ENCODE measurements at regions not wholly inside any gene's neighbourhood (a gene's known extent, or its start where the extent isn't known, plus 50 kb on each side); places are given as distances from the start of the nearest gene placed in this dataset.
"Not testable (repeated sequence)": the region's sequence is repeated elsewhere in the genome, so short reads cannot be mapped to it uniquely, and the experiment has no call there.

DNA sequence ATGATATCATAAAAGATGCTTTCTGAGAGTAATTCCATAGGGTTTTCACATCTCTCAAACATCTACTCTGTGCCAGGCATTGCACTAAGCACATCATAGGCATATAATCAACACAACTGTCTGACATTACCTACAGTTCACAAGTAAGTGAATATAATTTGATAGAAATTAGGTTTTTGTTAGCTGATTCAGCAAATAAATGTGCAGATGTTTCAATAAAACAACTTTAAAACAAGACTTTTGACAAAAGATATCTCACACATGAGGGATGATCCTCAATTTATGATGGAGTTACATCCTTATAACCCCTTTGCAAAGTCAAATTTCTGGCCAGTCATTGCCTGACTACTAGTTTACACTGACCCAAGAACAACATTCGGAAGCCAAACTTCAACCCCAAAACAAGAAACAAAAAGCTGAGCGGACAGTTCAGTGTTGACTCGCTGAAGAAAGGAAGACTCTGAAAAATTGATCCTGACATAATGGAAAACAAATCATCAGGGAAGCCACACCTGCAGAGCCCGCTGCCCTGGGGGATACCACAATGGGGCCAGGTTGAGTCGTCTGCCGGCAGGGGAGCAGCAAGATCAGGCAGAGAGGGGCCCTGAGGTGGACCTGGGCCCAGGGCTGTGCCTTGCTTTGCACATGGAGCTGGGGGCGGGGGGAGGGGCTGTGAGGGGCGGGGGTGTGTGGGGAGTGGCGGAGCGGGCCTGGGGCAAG is 739.2 kb upstream of the GJE1 start:
- Histone ChIP-seq H3K9me3 (ENCODE audit: low read length) (no peaks in the 10 kb centered on the region), H3F3A (ENCODE audit: insufficient read depth, low read length, poor library complexity, severe bottlenecking) (no peaks in the 10 kb centered on the region), H3K27me3 (ENCODE audit: insufficient read depth, low read depth, low read length) (no peaks in the 10 kb centered on the region), H3K36me3 (ENCODE audit: insufficient read depth, low read length) (no peaks in the 10 kb centered on the region), H2AFZ (ENCODE audit: low read depth, low read length) (no peak overlapping the region), H3K4me3 (ENCODE audit: low read length) (no peak overlapping the region), H3K4me2 (ENCODE audit: low read length) (no peak overlapping the region), H3K27ac (ENCODE audit: low read length) (no peak overlapping the region), H3K9me2 (ENCODE audit: insufficient read depth, low read length) (no peaks in the 10 kb centered on the region), H3K79me2 (replicated peaks; ENCODE audit: insufficient read depth, low read length) (no peaks in the 10 kb centered on the region), H4K20me1 (ENCODE audit: insufficient read depth) (no peaks in the 10 kb centered on the region), H3K9ac (ENCODE audit: low read length) (no peak overlapping the region)
- TF ChIP-seq POLR2AphosphoS5 (IDR thresholded peaks at IDR 0.05), result no peak
- TF ChIP-seq MXI1 (conservative IDR thresholded peaks at IDR 0.05; ENCODE audit: poor library complexity, severe bottlenecking), result no peak
- TF ChIP-seq, protein P1, sequence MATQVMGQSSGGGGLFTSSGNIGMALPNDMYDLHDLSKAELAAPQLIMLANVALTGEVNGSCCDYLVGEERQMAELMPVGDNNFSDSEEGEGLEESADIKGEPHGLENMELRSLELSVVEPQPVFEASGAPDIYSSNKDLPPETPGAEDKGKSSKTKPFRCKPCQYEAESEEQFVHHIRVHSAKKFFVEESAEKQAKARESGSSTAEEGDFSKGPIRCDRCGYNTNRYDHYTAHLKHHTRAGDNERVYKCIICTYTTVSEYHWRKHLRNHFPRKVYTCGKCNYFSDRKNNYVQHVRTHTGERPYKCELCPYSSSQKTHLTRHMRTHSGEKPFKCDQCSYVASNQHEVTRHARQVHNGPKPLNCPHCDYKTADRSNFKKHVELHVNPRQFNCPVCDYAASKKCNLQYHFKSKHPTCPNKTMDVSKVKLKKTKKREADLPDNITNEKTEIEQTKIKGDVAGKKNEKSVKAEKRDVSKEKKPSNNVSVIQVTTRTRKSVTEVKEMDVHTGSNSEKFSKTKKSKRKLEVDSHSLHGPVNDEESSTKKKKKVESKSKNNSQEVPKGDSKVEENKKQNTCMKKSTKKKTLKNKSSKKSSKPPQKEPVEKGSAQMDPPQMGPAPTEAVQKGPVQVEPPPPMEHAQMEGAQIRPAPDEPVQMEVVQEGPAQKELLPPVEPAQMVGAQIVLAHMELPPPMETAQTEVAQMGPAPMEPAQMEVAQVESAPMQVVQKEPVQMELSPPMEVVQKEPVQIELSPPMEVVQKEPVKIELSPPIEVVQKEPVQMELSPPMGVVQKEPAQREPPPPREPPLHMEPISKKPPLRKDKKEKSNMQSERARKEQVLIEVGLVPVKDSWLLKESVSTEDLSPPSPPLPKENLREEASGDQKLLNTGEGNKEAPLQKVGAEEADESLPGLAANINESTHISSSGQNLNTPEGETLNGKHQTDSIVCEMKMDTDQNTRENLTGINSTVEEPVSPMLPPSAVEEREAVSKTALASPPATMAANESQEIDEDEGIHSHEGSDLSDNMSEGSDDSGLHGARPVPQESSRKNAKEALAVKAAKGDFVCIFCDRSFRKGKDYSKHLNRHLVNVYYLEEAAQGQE (IDR thresholded peaks at IDR 0.05; ENCODE audit: borderline replicate concordance), result no peak
- no peak for TF ChIP-seq EP300 (conservative IDR thresholded peaks at IDR 0.05; ENCODE audit: poor library complexity, severe bottlenecking)
- TF ChIP-seq, protein P2, sequence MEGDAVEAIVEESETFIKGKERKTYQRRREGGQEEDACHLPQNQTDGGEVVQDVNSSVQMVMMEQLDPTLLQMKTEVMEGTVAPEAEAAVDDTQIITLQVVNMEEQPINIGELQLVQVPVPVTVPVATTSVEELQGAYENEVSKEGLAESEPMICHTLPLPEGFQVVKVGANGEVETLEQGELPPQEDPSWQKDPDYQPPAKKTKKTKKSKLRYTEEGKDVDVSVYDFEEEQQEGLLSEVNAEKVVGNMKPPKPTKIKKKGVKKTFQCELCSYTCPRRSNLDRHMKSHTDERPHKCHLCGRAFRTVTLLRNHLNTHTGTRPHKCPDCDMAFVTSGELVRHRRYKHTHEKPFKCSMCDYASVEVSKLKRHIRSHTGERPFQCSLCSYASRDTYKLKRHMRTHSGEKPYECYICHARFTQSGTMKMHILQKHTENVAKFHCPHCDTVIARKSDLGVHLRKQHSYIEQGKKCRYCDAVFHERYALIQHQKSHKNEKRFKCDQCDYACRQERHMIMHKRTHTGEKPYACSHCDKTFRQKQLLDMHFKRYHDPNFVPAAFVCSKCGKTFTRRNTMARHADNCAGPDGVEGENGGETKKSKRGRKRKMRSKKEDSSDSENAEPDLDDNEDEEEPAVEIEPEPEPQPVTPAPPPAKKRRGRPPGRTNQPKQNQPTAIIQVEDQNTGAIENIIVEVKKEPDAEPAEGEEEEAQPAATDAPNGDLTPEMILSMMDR (IDR thresholded peaks at IDR 0.05; ENCODE audit: poor library complexity, severe bottlenecking), result no peak
- no peak for TF ChIP-seq EZH2 (IDR thresholded peaks at IDR 0.05; ENCODE audit: borderline replicate concordance, insufficient read depth, low read length, poor library complexity, severe bottlenecking)

DNA sequence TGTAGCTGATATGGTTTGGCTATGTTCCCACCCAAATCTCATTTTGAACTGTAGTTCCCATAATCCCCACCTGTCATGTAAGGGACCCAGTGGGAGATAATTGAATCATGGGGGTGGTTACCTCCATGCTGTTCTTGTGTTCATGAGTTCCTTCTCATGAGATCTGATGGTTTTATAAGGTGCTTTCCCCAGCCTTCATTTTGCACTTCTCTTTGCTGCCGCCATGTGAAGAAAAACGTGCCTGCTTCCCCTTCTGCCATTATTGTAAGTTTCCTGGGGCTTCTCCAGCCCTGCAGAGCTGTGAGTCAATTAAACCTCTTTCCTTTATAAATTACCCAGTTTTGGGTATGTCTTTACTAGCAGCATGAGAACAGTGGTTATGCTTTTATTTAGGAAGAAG is 741.6 kb upstream of the GJE1 start:
- not testable (repeated sequence) for H3K9ac ChIP-seq (ENCODE audit: low read length); H3K27ac ChIP-seq (ENCODE audit: low read length); H3K36me3 ChIP-seq (ENCODE audit: insufficient read depth, low read length); H4K20me1 ChIP-seq (ENCODE audit: insufficient read depth); H3K9me2 ChIP-seq (ENCODE audit: insufficient read depth, low read length); H2AFZ ChIP-seq (ENCODE audit: low read depth, low read length); H3K79me2 ChIP-seq (replicated peaks; ENCODE audit: insufficient read depth, low read length); H3K4me3 ChIP-seq (ENCODE audit: low read length); H3K9me3 ChIP-seq (ENCODE audit: low read length); H3K4me2 ChIP-seq (ENCODE audit: low read length); H3K27me3 ChIP-seq (ENCODE audit: insufficient read depth, low read depth, low read length); H3F3A ChIP-seq (ENCODE audit: insufficient read depth, low read length, poor library complexity, severe bottlenecking)
- TF ChIP-seq, protein P2 (IDR thresholded peaks at IDR 0.05; ENCODE audit: poor library complexity, severe bottlenecking), result peak; percentile 21

Measured in neural cell (in vitro differentiated cells).